ENCODE measurements at regions not wholly inside any gene's neighbourhood (a gene's known extent, or its start where the extent isn't known, plus 50 kb on each side); places are given as distances from the start of the nearest gene placed in this dataset.

DNA sequence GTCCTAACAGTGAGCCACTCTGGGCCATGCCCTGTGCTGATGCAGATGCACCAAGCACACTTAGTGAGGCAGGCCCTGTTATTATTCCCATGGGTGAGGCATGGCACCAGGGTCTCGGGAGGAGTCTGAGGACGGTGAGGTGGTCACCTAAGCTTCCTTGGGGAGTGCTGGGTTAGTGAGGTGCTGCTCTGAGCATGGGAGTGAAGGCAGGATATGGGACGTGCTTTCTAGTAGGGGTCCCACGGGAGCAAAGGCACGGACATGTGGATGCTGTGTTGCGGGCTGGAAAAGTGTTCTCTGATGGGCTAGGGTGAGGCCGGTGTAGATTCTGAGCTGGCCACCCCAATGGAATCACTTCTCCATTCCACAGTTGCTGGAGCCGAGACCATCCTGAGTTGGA, 77.5 kb upstream of the CSF3R start:
- TF ChIP-seq, protein P1, sequence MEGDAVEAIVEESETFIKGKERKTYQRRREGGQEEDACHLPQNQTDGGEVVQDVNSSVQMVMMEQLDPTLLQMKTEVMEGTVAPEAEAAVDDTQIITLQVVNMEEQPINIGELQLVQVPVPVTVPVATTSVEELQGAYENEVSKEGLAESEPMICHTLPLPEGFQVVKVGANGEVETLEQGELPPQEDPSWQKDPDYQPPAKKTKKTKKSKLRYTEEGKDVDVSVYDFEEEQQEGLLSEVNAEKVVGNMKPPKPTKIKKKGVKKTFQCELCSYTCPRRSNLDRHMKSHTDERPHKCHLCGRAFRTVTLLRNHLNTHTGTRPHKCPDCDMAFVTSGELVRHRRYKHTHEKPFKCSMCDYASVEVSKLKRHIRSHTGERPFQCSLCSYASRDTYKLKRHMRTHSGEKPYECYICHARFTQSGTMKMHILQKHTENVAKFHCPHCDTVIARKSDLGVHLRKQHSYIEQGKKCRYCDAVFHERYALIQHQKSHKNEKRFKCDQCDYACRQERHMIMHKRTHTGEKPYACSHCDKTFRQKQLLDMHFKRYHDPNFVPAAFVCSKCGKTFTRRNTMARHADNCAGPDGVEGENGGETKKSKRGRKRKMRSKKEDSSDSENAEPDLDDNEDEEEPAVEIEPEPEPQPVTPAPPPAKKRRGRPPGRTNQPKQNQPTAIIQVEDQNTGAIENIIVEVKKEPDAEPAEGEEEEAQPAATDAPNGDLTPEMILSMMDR (IDR thresholded peaks at IDR 0.05 in 4 of 5, conservative IDR thresholded peaks at IDR 0.05 in 1 of 5) = no peak
- TF ChIP-seq POLR2A (IDR thresholded peaks at IDR 0.05) = no peak
- DNase-seq (no peak), ATAC-seq (no peak)
- peaks cover 6 to 10% (median 9%) of the 10 kb centered on the region in 3 donors for H3K27me3 ChIP-seq
- no peak overlapping the region for H3K27ac ChIP-seq
- in situ Hi-C loops (cut with MboI; ENCODE audit: low sequenced_read_pairs in 4 of 4) = loop anchor here in 1 of 4 donors (25.0 kb wide), 1 partner anchor 877 kb away; no protein-coding TSS in a partner anchor
- H3K4me1 ChIP-seq = no peaks in the 10 kb centered on the region
- no peaks in the 10 kb centered on the region for H3K36me3 ChIP-seq
- intact Hi-C loops (cut with DNase I; ENCODE audit: low total_unique reads) = no loop called here
- H3K4me3 ChIP-seq = no peak overlapping the region
- H3K9me3 ChIP-seq = no peaks in the 10 kb centered on the region

DNA sequence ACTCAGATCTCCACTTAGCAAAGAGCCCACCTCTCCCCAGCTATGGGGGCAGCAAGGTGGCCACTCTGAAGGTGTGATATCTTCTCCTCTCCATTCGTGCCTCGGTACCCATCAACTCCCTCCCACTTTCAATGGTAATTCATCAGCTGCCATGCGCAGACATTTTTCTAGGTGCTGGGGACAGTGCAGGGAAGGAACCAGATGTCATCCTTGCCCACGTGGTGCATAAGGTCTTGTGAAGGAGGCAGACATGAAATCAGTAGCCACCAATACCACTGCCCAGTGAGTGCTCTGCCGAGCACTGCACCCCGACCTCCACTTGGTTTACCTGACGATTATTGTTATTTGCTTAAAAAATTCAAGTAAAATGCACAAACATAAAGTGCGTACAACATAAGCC, 76.3 kb upstream of the CSF3R start:
- ATAC-seq = no peak
- no peak for TF ChIP-seq POLR2A (IDR thresholded peaks at IDR 0.05)
- TF ChIP-seq, protein P1 (IDR thresholded peaks at IDR 0.05 in 4 of 5, conservative IDR thresholded peaks at IDR 0.05 in 1 of 5) = no peak
- Histone ChIP-seq H3K4me1 (no peaks in the 10 kb centered on the region), H3K27ac (no peak overlapping the region), H3K9me3 (no peaks in the 10 kb centered on the region), H3K36me3 (no peaks in the 10 kb centered on the region), H3K27me3 (peaks cover 5 to 19% (median 9%) of the 10 kb centered on the region in 3 donors), H3K4me3 (no peak overlapping the region)
- in situ Hi-C loops (cut with MboI; ENCODE audit: low sequenced_read_pairs in 4 of 4) (loop anchor here in 1 of 4 donors (25.0 kb wide), 1 partner anchor 878 kb away; no protein-coding TSS in a partner anchor), intact Hi-C loops (cut with DNase I; ENCODE audit: low total_unique reads) (no loop called here)
- no peak for DNase-seq

DNA sequence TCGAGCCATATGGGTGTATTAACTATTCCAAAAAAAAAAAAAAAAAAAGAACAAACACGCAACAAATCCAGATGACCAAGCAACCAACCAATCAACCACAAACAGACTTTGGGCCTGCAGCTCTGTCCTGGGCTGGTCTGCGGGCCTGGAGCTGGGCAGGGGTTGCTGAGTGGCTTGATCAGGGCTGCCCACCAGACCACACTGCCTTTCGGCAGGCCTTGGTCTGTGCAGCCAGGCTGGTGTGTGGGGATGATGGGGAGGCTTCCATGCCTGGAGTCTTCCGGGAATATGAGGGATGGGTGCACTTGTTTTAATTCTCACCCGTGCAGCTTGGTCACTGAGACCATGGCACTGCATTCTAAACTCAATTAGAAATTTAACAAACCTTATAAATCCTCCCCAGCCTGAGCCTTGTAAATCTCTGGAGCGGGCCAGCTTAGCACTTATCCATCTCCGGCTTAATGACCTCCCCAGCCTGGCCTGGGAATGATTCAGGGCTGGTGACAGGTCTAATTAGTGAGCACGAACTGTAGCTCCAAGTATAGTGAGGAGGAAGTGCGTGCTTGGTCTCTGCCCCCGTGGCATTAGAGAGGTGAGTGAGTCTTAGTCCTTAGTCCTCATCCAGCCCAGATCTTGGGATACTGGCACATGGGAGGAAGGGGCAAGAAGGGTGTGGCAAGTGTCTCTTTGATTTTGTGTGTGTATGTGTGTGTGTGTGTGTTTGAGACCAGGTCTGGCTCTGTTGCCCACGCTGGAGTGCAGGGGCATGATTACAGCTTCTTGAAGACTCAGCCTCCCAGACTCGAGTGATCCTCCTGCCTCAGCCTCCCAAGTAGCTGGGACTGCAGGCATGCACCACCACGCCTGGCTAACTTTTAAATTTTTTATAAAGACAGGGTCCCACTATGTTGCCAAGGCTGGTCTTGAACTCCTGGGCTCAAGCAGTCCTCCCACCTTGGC, 74.6 kb upstream of the CSF3R start:
- H3K4me1 ChIP-seq = no peaks in the 10 kb centered on the region
- no peaks in the 10 kb centered on the region for H3K9me3 ChIP-seq
- H3K36me3 ChIP-seq = no peaks in the 10 kb centered on the region
- ATAC-seq = no peak
- peaks cover 14 to 34% (median 20%) of the 10 kb centered on the region in 3 donors for H3K27me3 ChIP-seq
- H3K4me3 ChIP-seq = no peak overlapping the region
- DNase-seq = no peak
- in situ Hi-C loops (cut with MboI; ENCODE audit: low sequenced_read_pairs in 4 of 4) (loop anchor here in 1 of 4 donors (25.0 kb wide), 1 partner anchor 880 kb away; no protein-coding TSS in a partner anchor), intact Hi-C loops (cut with DNase I; ENCODE audit: low total_unique reads) (no loop called here)
- no peak for TF ChIP-seq POLR2A (IDR thresholded peaks at IDR 0.05)
- no peak overlapping the region for H3K27ac ChIP-seq

DNA sequence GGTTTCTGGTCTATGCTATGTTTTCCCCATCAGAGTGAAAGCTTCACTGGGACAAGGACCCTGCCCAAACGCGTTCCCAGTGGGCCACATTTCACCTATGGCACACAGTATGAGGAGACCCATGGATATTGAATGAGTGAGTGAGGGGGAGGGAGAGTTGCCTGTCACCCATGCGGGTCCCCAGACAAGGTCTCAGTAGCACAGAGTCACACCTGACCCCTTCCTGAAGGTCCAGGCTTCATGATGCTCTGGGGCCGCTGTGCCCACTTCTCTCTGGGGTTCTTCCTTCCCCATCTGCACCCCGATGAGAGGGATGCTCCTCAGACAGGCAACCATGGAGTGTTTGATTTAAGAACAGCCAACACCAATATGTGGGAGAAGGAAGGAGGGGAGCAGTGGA, 72.3 kb upstream of the CSF3R start:
- in situ Hi-C loops (cut with MboI; ENCODE audit: low sequenced_read_pairs in 4 of 4) (loop anchor here in 1 of 4 donors (25.0 kb wide), 1 partner anchor 882 kb away; no protein-coding TSS in a partner anchor), intact Hi-C loops (cut with DNase I; ENCODE audit: low total_unique reads) (no loop called here)
- Histone ChIP-seq H3K4me1 (no peaks in the 10 kb centered on the region), H3K4me3 (no peak overlapping the region), H3K36me3 (no peaks in the 10 kb centered on the region), H3K27me3 (peaks cover 19 to 40% (median 32%) of the 10 kb centered on the region in 3 donors), H3K27ac (no peak overlapping the region), H3K9me3 (no peaks in the 10 kb centered on the region)
- ATAC-seq (no peak), DNase-seq (no peak)
- TF ChIP-seq, protein P1 (IDR thresholded peaks at IDR 0.05 in 4 of 5, conservative IDR thresholded peaks at IDR 0.05 in 1 of 5) = no peak
- TF ChIP-seq POLR2A (IDR thresholded peaks at IDR 0.05) = no peak

DNA sequence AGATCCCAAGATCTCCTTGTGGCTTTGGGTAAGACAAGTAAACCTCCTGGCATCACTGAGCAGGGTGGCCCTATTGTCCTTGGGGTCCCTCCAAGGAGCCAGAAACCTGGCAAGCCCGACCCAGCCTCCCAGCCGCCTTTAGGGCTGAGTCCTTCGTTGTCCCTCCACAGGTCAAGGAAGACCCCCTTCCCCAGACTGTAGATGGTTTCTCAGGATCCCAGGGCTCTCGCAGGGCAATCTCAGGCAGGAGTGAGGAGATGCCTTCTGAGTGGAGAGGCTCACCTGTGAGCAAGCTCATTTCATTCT, 71.6 kb upstream of the CSF3R start:
- Histone ChIP-seq H3K9me3 (no peaks in the 10 kb centered on the region), H3K27me3 (peaks cover 19 to 44% (median 32%) of the 10 kb centered on the region in 3 donors), H3K27ac (no peak overlapping the region), H3K4me3 (no peak overlapping the region), H3K4me1 (no peaks in the 10 kb centered on the region), H3K36me3 (no peaks in the 10 kb centered on the region)
- no peak for DNase-seq
- intact Hi-C loops (cut with DNase I; ENCODE audit: low total_unique reads) = no loop called here
- in situ Hi-C loops (cut with MboI; ENCODE audit: low sequenced_read_pairs in 4 of 4) = loop anchor here in 1 of 4 donors (25.0 kb wide), 1 partner anchor 883 kb away; no protein-coding TSS in a partner anchor
- no peak for TF ChIP-seq POLR2A (IDR thresholded peaks at IDR 0.05)
- TF ChIP-seq, protein P1 (IDR thresholded peaks at IDR 0.05 in 4 of 5, conservative IDR thresholded peaks at IDR 0.05 in 1 of 5) = no peak
- no peak for ATAC-seq

Measured in gastrocnemius medialis (tissue), 4 donors.